ENCODE measurements at regions not wholly inside any gene's neighbourhood (a gene's known extent, or its start where the extent isn't known, plus 50 kb on each side); places are given as distances from the start of the nearest gene placed in this dataset.

DNA sequence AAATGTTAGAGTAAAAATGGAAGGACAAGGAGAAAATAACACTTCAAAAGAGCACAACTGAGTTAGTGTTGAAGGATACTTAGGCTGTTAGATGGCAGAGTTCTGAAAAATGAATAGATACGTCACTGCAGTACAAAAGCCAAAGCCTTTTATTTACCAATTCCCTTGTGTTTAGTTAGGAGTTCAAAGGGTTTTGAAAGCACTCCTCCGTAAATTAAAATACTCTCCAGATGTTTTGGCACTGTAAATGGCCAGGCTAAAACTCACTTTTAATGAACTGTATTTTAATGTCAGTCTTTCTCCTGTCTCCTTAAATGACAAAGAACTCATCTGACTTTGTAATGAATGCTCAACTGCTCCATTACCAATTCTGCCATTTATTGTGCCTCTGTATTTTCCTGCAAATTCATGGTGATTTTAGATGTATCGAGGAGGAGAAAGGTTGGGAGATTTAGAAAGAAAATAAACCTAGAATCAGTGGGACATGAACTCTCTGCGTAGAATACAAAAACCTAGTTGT lies 1727.2 kb downstream of the MAT2B start:
- DNase-seq: no peak

GRCh38 chr5:165241811-165242210 lies 1736.4 kb downstream of the MAT2B start:
- no peak for DNase-seq

- DNase-seq: no peak
These were observed 1737.2 kb downstream of the MAT2B start for GRCh38 chr5:165242646-165243045.

GRCh38 chr5:165244407-165244806 lies 1739.0 kb downstream of the MAT2B start:
- DNase-seq: no peak

DNA sequence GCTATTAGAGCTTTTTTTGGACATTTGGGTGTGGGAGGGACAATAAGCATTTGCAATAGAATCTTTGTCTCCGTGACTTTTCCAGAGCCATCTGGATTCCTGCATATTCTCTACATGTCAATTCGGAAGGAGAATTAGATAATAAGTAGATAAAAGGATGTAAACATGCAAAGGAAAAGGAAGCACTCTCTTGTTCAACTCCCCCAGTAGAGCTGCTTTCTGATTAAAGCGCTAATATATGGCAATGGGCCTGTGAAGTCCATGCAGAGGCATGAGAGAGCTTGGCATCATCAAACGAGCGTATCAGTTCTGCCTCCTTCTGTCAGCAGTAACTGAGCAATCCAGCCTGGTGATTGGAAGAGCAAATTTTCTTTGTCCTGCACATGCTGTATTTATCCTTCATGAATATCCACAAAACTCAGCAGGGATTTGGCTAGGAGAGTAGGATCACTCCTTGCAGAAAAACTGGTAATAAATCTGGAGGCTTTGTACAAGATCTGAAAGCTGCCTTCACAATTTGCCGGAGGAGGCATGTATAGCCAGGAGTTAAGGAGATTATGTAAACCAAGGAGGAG lies 1752.9 kb downstream of the MAT2B start:
- DNase-seq: no peak

GRCh38 chr5:165260426-165260825 lies 1755.0 kb downstream of the MAT2B start:
- no peak for DNase-seq

DNA sequence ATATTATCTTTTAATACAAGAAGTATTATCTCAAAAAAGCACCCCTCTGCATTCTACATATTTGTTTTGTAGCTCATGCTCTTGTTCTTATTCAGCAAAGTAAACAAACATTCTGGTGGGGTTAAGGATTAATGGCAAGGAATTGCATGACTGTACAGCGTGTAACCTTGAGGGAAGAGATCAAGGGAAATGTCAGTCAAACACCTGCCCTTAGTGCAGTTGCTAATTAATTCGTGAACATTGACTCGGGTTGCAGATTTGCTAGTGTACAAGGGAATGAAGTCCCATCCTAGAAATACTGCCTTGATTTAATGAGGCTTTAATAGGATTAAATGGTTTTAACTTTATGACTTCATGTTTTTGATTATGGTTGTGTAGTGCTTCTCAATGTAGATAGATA lies 1758.1 kb downstream of the MAT2B start:
- DNase-seq: no peak

DNA sequence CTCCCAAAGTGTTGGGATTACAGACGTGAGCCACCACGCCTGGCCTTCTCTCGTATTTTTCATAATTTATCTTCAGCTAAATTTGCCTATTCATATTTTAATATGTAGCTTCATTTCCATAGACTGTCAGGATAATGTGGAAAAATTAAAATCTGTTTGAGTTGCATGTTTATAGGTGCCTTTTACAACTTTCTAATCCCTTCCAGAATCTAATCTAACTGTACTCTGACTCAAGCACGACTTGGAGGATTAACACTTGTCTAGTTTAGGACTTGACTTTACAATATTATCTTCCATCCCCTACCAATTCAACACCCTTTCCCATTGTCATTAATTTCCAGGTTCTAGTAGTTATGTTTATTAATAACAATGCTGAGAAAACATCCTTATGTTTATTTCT lies 1761.5 kb downstream of the MAT2B start:
- DNase-seq: no peak

DNA sequence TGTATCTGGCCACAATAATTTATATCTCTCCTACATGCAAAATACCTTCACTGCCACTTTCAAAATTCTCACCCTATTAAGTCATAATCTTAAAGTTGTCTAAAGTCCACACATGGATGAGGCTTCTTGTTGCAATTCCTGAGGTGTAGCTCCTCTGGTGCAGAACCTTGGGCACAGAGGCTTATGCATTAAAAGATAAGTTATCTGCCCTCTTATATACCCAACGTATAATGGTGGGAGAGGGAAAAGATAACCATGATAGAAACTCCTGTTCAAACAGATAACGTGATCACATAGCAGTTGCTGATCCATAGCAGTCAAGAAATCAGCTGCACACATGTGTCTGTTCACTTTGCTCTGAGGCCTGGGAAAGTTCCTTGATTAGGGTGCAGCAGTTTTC lies 1767.0 kb downstream of the MAT2B start:
- no peak for DNase-seq

DNA sequence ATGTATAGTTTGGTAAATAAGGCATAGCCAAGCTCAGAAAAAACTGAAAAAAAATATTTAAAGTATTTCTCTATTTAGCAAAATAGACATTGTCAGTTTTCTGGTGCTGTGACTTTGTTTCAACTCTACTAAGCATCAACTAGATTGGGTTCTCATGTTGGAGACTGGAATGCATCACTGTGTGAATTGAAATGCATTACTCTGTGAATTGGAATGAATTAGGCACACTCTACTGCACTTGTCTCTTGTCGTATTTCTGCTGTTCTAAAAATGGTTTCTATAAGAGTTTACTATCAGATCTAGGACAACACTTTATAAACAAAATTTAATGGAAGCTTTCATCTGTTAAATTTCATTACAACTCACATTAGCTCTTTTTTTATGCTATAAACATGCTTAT lies 1772.2 kb downstream of the MAT2B start:
- no peak for DNase-seq

DNA sequence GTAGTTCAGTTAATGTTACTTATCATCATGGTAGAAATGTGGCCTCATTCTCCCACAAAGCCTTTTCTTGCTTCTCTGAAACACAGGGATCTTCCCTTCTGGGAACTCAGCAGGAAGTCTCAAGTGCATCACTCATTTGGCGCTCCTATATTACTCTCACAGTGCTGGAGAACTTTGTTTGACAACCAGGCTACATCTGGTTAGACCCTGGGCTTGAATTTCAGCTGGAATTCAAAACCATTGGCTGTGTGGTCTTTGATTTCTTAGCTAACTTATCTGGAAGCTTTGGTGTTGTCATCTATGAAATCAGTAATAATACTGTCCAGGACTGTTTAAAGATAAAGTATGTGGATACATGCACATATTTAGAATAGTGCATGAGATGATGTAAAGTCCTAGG lies 1777.1 kb downstream of the MAT2B start:
- DNase-seq: no peak

DNA sequence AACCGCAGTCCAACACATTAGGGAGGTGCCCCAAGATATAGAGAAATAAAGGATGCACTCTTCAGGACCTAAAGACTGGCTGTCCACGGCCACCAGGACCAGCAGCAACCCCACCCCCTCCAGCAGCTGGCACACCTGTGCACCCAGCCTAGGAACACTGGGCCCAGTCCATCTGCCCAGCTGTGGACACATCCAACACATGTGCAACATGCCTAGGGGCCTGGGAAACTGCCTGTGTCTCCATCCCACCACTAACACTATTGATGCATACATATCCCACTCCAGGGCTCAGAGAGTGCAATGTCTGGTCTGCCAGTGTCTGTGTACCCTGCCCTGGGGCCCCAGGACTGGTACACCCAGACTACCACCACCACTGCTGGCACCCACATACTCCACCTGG lies 1781.3 kb downstream of the MAT2B start:
- DNase-seq: no peak

GRCh38 chr5:165290535-165290934 lies 1785.1 kb downstream of the MAT2B start:
- no peak for DNase-seq

- DNase-seq: no peak
These were observed 1791.1 kb downstream of the MAT2B start for GRCh38 chr5:165296401-165297130.

DNA sequence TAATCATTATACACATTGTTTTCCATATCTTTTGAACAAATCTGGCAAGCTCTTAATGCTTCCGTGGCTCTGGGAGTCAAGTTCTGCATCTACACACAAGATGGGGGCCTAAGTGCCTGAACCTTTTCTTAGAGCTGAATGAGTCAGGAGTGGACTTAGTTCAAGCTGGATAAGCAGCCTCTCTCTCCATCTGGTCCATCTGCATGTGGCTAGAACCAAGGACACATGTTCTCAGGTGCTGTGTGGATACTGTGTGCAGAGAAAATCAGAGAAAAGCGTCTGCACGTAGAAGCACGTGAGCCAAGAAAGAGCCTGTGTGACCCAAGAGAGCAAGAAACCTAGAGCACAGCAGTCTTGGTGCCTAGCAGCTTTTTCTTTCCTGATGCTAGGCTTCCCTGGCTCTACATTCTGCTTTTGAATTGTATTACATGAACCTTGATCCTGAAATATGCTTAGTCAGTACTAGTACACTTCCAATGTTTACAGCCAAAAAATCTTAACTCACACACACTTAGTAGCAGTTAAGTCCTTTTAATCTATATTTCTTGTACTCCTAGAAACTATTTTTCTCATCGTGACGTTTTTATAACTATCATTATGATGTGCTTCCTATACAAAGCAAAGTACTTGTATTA lies 1798.9 kb downstream of the MAT2B start:
- no peak for DNase-seq

GRCh38 chr5:165305596-165305995 lies 1800.2 kb downstream of the MAT2B start:
- DNase-seq: no peak

- no peak for DNase-seq
These were observed 1804.0 kb downstream of the MAT2B start for GRCh38 chr5:165309446-165309845.

- no peak for DNase-seq
These were observed 1804.6 kb downstream of the MAT2B start for GRCh38 chr5:165310031-165310430.

GRCh38 chr5:165321912-165322311 lies 1816.5 kb downstream of the MAT2B start:
- DNase-seq: no peak

- DNase-seq: no peak
These were observed 1819.8 kb downstream of the MAT2B start for GRCh38 chr5:165325221-165325620.

DNA sequence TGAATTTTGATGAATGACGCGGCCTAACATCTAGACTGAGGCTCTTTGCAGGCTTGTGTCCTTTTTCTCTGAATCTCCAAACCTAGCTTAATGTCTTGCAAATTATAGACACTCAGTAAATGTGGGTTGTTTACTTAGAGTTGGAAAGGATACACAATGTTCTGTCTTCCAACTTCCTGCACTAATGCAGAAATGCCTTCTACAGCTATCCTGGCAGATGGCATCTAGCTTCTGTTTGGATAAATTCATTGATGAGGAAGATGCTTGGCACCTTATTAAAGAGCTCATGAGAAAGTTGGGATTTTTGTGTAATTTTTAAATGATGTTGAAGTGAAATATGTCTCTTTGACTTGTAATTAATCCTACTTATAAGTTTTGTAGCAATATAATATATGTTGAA lies 1822.2 kb downstream of the MAT2B start:
- DNase-seq: no peak

GRCh38 chr5:165328846-165329245 lies 1823.4 kb downstream of the MAT2B start:
- DNase-seq: no peak

- no peak for DNase-seq
These were observed 1828.2 kb downstream of the MAT2B start for GRCh38 chr5:165333623-165334022.

DNA sequence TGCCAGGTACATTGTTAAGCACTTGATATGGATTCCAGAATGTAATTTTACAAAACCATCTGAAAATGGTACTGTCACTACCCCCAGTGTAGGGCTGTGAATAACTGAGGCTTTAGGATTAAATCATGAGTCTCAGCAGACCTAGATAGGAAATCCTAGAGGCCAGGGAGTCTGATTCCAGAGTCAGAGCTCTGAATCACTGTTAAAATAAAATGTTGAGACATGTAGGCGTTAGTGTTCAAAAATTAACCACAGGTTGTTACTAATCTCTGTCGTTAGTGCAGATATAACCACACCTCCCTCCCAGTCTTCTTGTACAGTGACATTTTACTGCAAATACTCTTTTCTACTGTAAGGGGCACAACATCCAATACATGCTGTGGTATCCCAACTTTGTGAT lies 1828.8 kb downstream of the MAT2B start:
- no peak for DNase-seq

Measured in T-helper 9 cell (primary cell).